Naive thymus-derived CD4-positive, alpha-beta T cell (primary cell): ENCODE measurements at regions not wholly inside any gene's neighbourhood (a gene's known extent, or its start where the extent isn't known, plus 50 kb on each side); places are given as distances from the start of the nearest gene placed in this dataset.

ENCODE experiments used
- ATAC-seq: fragments of 150-1000 bp; cut with Tn5 transposase; 2 replicates; pipeline ENCODE4 v1.10.0; 2021; ENCODE audit warnings: mild to moderate bottlenecking, moderate library complexity
- CTCF ChIA-PET: fragments of 350-600 bp; sonication (Branson Sonifier 250); formaldehyde crosslinking; loops from one replicate; lab custom pipeline; 2021; ENCODE audit warnings: antibody characterized with exemption; lab: Charles Lee
- POLR2A ChIA-PET: fragments of 350-600 bp; sonication (Branson Sonifier 250); formaldehyde crosslinking; loops from one replicate; lab custom pipeline; 2021; ENCODE audit warnings: antibody characterized with exemption, inconsistent platforms; lab: Charles Lee
- DNase-seq, 9 donors: peaks; one replicate each; pipeline versions ENCODE4 v3.0.0 to v3.0.0-alpha.2; 2020 to 2022; ENCODE audit warnings: mixed read lengths in 1 of 9
- H3K27ac ChIP-seq: one replicate; pipeline ENCODE4 v1.7.0; 2013; ENCODE audit warnings: mild to moderate bottlenecking, low read depth, low read length, moderate library complexity
- H3K27me3 ChIP-seq, 2 donors: one replicate each; pipeline ENCODE4 v1.7.0; 2013; ENCODE audit warnings: low read length in 2 of 2, mild to moderate bottlenecking in 2 of 2, moderate library complexity in 2 of 2; ENCODE audit not compliant: control insufficient read depth in 2 of 2, insufficient read depth in 2 of 2
- H3K36me3 ChIP-seq, 3 experiments: 1 replicate in 2 of 3; 2 replicates in 1 of 3; pipeline ENCODE4 v1.7.0; 2013; ENCODE audit warnings: low read length in 3 of 3, mild to moderate bottlenecking in 3 of 3, moderate library complexity in 1 of 3; ENCODE audit not compliant: insufficient read depth in 3 of 3, control insufficient read depth in 2 of 3
- H3K4me1 ChIP-seq, 2 donors: one replicate each; pipeline ENCODE4 v1.7.0; 2013; ENCODE audit warnings: low read length in 2 of 2, mild to moderate bottlenecking in 2 of 2, moderate library complexity in 1 of 2; ENCODE audit not compliant: control insufficient read depth in 2 of 2, insufficient read depth in 2 of 2
- H3K4me3 ChIP-seq: 2 replicates; pipeline ENCODE4 v1.7.0; 2013; ENCODE audit warnings: mild to moderate bottlenecking, low read length
- H3K9me3 ChIP-seq, 3 experiments: 1 replicate in 2 of 3; 2 replicates in 1 of 3; pipeline ENCODE4 v1.7.0; 2013; ENCODE audit warnings: low read length in 3 of 3; ENCODE audit not compliant: control insufficient read depth in 2 of 3
- H3K27ac Mint-ChIP-seq, 9 donors: one replicate each; pipeline ENCODE4 v1.8.0; 2020 to 2022; ENCODE audit warnings: mixed read lengths in 9 of 9, mild to moderate bottlenecking in 8 of 9, moderate library complexity in 5 of 9, inconsistent platforms in 2 of 9
- H3K27me3 Mint-ChIP-seq, 5 donors: one replicate each; pipeline ENCODE4 v1.8.0; 2021 to 2022; ENCODE audit warnings: mixed read lengths in 5 of 5, mild to moderate bottlenecking in 1 of 5
- H3K36me3 Mint-ChIP-seq, 5 donors: one replicate each; pipeline ENCODE4 v1.8.0; 2020 to 2022; ENCODE audit warnings: mixed read lengths in 5 of 5, mild to moderate bottlenecking in 3 of 5, inconsistent platforms in 1 of 5
- H3K4me1 Mint-ChIP-seq, 7 donors: one replicate each; pipeline ENCODE4 v1.8.0; 2020 to 2022; ENCODE audit warnings: mixed read lengths in 7 of 7, mild to moderate bottlenecking in 3 of 7, inconsistent platforms in 1 of 7
- H3K4me3 Mint-ChIP-seq, 10 donors: one replicate each; pipeline ENCODE4 v1.8.0; 2020 to 2022; ENCODE audit warnings: mild to moderate bottlenecking in 10 of 10, mixed read lengths in 10 of 10, moderate library complexity in 6 of 10, inconsistent platforms in 2 of 10
- H3K9me3 Mint-ChIP-seq, 11 donors: one replicate each; pipeline ENCODE4 v1.8.0; 2020 to 2022; ENCODE audit warnings: mixed read lengths in 11 of 11, mild to moderate bottlenecking in 4 of 11, inconsistent platforms in 1 of 11, moderate library complexity in 1 of 11
- intact Hi-C, 2 donors: fragments of 100-400 bp; cut with micrococcal nuclease; formaldehyde crosslinking; loops; one replicate each; pipeline ENCODE4 v1.15.1; 2023

DNA sequence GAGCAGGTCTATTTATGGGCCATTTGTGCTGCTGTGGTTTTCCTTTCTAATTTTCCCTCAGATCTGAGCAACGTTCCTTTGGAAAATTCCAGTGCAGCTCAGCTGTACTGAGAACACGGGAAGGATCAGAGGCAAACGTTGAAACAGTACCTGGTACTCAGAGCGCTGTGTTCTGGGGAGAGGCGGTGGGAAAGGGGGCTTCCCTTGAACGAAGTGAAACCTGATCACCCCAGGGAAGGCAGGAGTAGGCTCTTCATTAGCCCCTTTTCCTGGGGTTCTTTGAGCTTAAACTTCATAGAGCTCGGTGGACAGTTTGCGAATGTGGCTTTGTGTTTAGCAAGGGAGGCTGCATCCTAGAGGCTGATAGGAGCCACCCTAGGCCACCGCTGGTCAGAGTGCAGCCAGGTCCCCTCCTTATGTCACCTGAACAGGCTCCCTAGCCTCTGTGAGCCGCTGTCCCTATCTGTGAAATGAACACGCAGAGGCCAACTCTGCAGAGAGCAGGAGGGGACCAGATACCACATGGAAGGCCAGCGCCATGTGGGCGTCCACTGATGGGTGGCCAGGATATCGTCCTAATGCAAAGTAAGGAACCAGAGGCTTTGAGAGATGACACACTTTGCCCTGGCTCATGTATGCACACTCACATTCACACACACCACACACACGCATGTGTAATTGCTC is 1464.8 kb downstream of the BRD1 start:
- no peaks in the 10 kb centered on the region for H3K4me1 Mint-ChIP-seq
- CTCF ChIA-PET = no interaction called here
- ATAC-seq (no peak), DNase-seq (no peak)
- H3K4me3 ChIP-seq = no peak overlapping the region
- H3K4me1 ChIP-seq = no peaks in the 10 kb centered on the region
- H3K27me3 ChIP-seq = no peaks in the 10 kb centered on the region
- peaks cover 0 to 2% (median 0%) of the 10 kb centered on the region in 11 donors for H3K9me3 Mint-ChIP-seq
- H3K27ac Mint-ChIP-seq = no peak overlapping the region
- H3K36me3 ChIP-seq = no peaks in the 10 kb centered on the region
- no peak overlapping the region for H3K4me3 Mint-ChIP-seq
- no peak overlapping the region for H3K27ac ChIP-seq
- intact Hi-C loops = no loop called here
- no peaks in the 10 kb centered on the region for H3K9me3 ChIP-seq
- no peaks in the 10 kb centered on the region for H3K36me3 Mint-ChIP-seq
- POLR2A ChIA-PET = no interaction called here
- peaks cover 0 to 6% (median 0%) of the 10 kb centered on the region in 5 donors for H3K27me3 Mint-ChIP-seq

DNA sequence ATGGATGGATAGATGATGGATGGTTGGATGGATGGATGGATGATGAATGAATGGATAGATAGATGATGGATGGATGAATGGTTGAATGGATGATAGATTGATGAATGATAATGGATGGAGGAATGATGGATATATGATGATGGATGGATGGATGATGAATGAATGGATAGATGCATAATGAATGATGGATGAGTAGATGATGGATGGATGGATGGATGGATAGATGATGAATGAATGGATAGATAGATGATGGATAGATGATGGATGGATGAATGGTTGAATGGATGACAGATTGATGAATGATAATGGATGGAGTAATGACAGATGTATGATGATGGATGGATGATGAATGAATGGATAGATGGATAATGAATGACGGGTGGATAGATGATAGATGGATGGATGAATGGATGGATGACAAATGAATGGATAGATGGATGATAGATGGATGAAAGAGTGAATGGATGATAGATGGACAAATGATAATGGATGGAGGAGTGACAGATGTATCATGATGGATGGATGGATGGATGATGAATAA is 1466.5 kb downstream of the BRD1 start:
- no peak overlapping the region for H3K27ac Mint-ChIP-seq
- H3K4me3 Mint-ChIP-seq = no peak overlapping the region
- DNase-seq = no peak
- Histone ChIP-seq H3K9me3 (no peaks in the 10 kb centered on the region), H3K4me1 (no peaks in the 10 kb centered on the region), H3K27ac (no peak overlapping the region), H3K27me3 (no peaks in the 10 kb centered on the region), H3K4me3 (no peak overlapping the region), H3K36me3 (no peaks in the 10 kb centered on the region)
- H3K4me1 Mint-ChIP-seq = no peaks in the 10 kb centered on the region
- ChIA-PET POLR2A (no interaction called here), CTCF (no interaction called here)
- intact Hi-C loops = no loop called here
- no peaks in the 10 kb centered on the region for H3K36me3 Mint-ChIP-seq
- H3K9me3 Mint-ChIP-seq = peaks cover 0 to 4% (median 0%) of the 10 kb centered on the region in 11 donors
- H3K27me3 Mint-ChIP-seq = peaks cover 0 to 10% (median 6%) of the 10 kb centered on the region in 5 donors
- no peak for ATAC-seq

DNA sequence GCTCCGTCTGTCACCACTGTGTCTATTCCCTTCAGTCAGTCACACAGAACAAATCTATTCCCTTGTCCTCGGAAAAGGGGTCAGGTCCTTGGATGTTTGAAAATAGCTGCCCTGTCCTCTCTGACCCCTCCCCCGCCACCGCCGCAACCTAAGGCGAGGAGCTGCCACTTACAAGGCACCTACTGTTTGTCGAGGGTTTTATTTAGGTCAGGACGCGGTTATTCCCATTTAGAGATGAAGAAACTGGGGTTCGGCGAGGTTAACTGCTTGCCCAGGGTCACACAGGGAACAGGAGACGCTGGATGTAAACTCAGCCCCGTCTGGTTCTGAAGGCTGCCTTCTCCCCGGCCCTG is 1468.1 kb downstream of the BRD1 start:
- DNase-seq (no peak), ATAC-seq (no peak)
- no peaks in the 10 kb centered on the region for H3K36me3 ChIP-seq
- no peaks in the 10 kb centered on the region for H3K9me3 ChIP-seq
- no peak overlapping the region for H3K27ac Mint-ChIP-seq
- no peak overlapping the region for H3K4me3 ChIP-seq
- ChIA-PET CTCF (no interaction called here), POLR2A (no interaction called here)
- H3K4me1 ChIP-seq = no peaks in the 10 kb centered on the region
- no peaks in the 10 kb centered on the region for H3K27me3 ChIP-seq
- H3K9me3 Mint-ChIP-seq = peaks cover 0 to 4% (median 0%) of the 10 kb centered on the region in 11 donors
- intact Hi-C loops = no loop called here
- H3K4me1 Mint-ChIP-seq = no peaks in the 10 kb centered on the region
- no peaks in the 10 kb centered on the region for H3K36me3 Mint-ChIP-seq
- H3K27ac ChIP-seq = no peak overlapping the region
- no peak overlapping the region for H3K4me3 Mint-ChIP-seq
- H3K27me3 Mint-ChIP-seq = peaks cover 0 to 10% (median 6%) of the 10 kb centered on the region in 5 donors

DNA sequence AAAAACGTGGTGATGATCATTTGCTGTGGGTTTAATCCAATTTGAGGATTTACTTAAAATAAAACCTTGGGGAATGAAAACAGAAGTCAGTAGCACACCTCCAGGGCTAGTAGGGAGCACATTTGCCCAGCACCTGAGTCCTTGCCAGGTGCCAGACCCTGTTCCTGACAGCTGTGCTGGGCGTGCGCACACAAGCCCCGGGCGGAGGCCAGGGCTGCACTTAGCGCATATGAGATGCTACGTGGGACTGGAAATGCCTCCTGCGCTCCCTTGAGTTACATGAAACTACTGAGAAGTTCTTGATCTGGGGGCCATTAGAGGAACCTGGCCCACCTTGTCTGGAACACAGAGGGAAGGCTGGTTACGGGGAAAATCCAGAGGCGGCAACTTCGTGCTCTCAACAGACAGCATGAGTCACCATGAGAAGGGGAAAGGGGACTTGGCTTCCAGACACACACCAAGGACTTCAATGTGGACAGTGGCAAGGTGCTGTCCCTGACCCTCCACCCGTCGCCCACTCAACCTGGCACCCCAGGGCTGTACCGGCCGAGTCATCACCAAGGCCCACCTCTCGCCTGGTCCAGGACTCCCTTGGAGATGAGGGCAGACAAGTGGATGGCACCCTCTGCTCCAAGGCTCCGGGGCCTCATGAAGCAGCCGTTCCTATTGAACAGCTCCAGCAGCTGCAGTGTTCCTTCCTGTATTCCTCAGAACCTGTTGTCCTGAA is 1468.6 kb downstream of the BRD1 start:
- H3K27ac Mint-ChIP-seq = no peak overlapping the region
- no peaks in the 10 kb centered on the region for H3K4me1 Mint-ChIP-seq
- Histone ChIP-seq H3K4me3 (no peak overlapping the region), H3K27me3 (no peaks in the 10 kb centered on the region), H3K36me3 (no peaks in the 10 kb centered on the region), H3K27ac (no peak overlapping the region), H3K4me1 (no peaks in the 10 kb centered on the region), H3K9me3 (no peaks in the 10 kb centered on the region)
- POLR2A ChIA-PET = no interaction called here
- no peaks in the 10 kb centered on the region for H3K36me3 Mint-ChIP-seq
- intact Hi-C loops = no loop called here
- peaks cover 0 to 10% (median 6%) of the 10 kb centered on the region in 5 donors for H3K27me3 Mint-ChIP-seq
- DNase-seq (no peak), ATAC-seq (no peak)
- H3K9me3 Mint-ChIP-seq = peaks cover 0 to 4% (median 0%) of the 10 kb centered on the region in 11 donors
- H3K4me3 Mint-ChIP-seq = no peak overlapping the region
- CTCF ChIA-PET = no interaction called here

DNA sequence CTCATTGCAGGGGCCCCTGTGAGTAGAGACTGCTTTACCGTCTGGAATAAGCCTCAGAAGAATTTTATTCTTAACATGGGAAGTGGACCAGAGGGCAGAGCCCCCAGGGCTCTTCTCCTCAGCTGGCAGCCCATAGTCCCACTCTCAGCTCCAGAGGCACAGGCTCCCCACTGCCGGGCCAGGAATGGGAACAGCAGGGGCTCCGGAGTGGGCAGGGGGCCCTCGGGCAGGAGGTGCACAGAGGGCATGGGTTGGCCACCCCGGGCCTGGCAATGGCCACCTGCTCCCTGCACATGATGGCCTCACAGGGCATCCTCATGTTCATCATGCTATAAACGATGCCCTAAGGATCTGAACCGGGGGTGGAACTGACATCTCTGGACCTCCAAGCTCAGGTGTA is 1469.7 kb downstream of the BRD1 start:
- Mint-ChIP-seq H3K4me1 (peaks cover 0 to 2% (median 0%) of the 10 kb centered on the region in 7 donors), H3K9me3 (peaks cover 0 to 2% (median 0%) of the 10 kb centered on the region in 11 donors), H3K27me3 (peaks cover 0 to 10% (median 6%) of the 10 kb centered on the region in 5 donors), H3K4me3 (no peak overlapping the region), H3K27ac (no peak overlapping the region), H3K36me3 (no peaks in the 10 kb centered on the region)
- ChIA-PET POLR2A (no interaction called here), CTCF (no interaction called here)
- Histone ChIP-seq H3K36me3 (no peaks in the 10 kb centered on the region), H3K27ac (no peak overlapping the region), H3K4me1 (no peaks in the 10 kb centered on the region), H3K27me3 (no peaks in the 10 kb centered on the region), H3K9me3 (no peaks in the 10 kb centered on the region), H3K4me3 (no peak overlapping the region)
- intact Hi-C loops = no loop called here
- DNase-seq (no peak), ATAC-seq (no peak)

DNA sequence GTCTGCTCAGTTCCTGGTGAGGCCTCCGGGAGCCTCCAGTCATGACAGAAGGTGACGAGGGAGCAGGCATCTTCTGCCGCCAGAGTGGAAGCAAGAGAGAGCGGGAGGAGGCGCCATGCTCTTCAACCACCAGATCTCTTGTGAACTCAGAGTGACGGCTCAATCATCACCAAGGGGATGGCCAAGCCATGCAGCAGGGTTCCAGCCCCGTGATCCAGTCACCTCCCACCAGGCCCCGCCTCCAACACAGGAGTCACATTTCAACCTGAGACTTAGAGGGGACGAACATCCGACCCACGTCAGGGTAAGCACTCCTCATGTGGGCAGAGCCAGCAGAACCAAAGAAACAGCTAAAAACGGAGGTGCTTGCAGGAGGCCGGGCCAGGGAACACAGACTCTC is 1470.5 kb downstream of the BRD1 start:
- Histone ChIP-seq H3K4me3 (no peak overlapping the region), H3K4me1 (no peaks in the 10 kb centered on the region), H3K27ac (no peak overlapping the region), H3K27me3 (no peaks in the 10 kb centered on the region), H3K9me3 (no peaks in the 10 kb centered on the region), H3K36me3 (no peaks in the 10 kb centered on the region)
- Mint-ChIP-seq H3K36me3 (no peaks in the 10 kb centered on the region), H3K27me3 (peaks cover 0 to 15% (median 6%) of the 10 kb centered on the region in 5 donors), H3K27ac (no peak overlapping the region), H3K4me3 (no peak overlapping the region), H3K9me3 (peaks cover 0 to 2% (median 0%) of the 10 kb centered on the region in 11 donors), H3K4me1 (peaks cover 0 to 2% (median 0%) of the 10 kb centered on the region in 7 donors)
- DNase-seq = no peak
- no peak for ATAC-seq
- ChIA-PET CTCF (no interaction called here), POLR2A (no interaction called here)
- intact Hi-C loops = no loop called here
